Right ventricle myocardium superior (tissue), 1 donor: ENCODE measurements at regions not wholly inside any gene's neighbourhood (a gene's known extent, or its start where the extent isn't known, plus 50 kb on each side); places are given as distances from the start of the nearest gene placed in this dataset.

Experiments
- ATAC-seq: fragments of 200-7000 bp; cut with Tn5 transposase; one replicate; pipeline ENCODE4 v1.9.1; 2020; ENCODE audit warnings: mild to moderate bottlenecking; ENCODE audit not compliant: poor library complexity
- DNase-seq: peaks from one replicate; pipeline ENCODE4 v3.0.0-alpha.2; 2020
- intact Hi-C: fragments of 100-400 bp; cut with DNase I; formaldehyde crosslinking; loops from one replicate; pipeline ENCODE4 v1.11.2; 2022
- donor health status: DM: no; HTN: yes; CAD: no; lungs with severe emphysema.

- intact Hi-C loops: no loop called here
- ATAC-seq (no peak), DNase-seq (no peak)
Observed at GRCh38 chr14:59091404-59091803, 97.1 kb upstream of the DAAM1 start.

GRCh38 chr14:59091976-59092375 is 96.5 kb upstream of the DAAM1 start:
- ATAC-seq: no peak
- DNase-seq: no peak
- intact Hi-C loops: no loop called here

GRCh38 chr14:59093902-59094301 is 94.6 kb upstream of the DAAM1 start:
- ATAC-seq (no peak), DNase-seq (no peak)
- intact Hi-C loops: no loop called here

- ATAC-seq (no peak), DNase-seq (no peak)
- intact Hi-C loops: no loop called here
Observed at GRCh38 chr14:59096303-59096702, 92.2 kb upstream of the DAAM1 start.

- intact Hi-C loops: no loop called here
- no peak for ATAC-seq
- DNase-seq: no peak
Observed at GRCh38 chr14:59097681-59098080, 90.8 kb upstream of the DAAM1 start.

GRCh38 chr14:59098377-59098776 is 90.1 kb upstream of the DAAM1 start:
- ATAC-seq (no peak), DNase-seq (no peak)
- intact Hi-C loops: no loop called here

GRCh38 chr14:59100205-59100604 is 88.3 kb upstream of the DAAM1 start:
- no peak for DNase-seq
- intact Hi-C loops: no loop called here
- ATAC-seq: no peak

- no peak for ATAC-seq
- DNase-seq: no peak
- intact Hi-C loops: no loop called here
Observed at GRCh38 chr14:59101476-59101875, 87.0 kb upstream of the DAAM1 start.

GRCh38 chr14:59103396-59103795 is 85.1 kb upstream of the DAAM1 start:
- intact Hi-C loops: no loop called here
- DNase-seq (no peak), ATAC-seq (no peak)

- ATAC-seq: no peak
- intact Hi-C loops: no loop called here
- no peak for DNase-seq
Observed at GRCh38 chr14:59107819-59108218, 80.6 kb upstream of the DAAM1 start.

- intact Hi-C loops: no loop called here
- no peak for ATAC-seq
- no peak for DNase-seq
Observed at GRCh38 chr14:59116984-59117415, 71.5 kb upstream of the DAAM1 start.

- ATAC-seq (no peak), DNase-seq (no peak)
- intact Hi-C loops: no loop called here
Observed at GRCh38 chr14:59117754-59118528, 70.5 kb upstream of the DAAM1 start.

GRCh38 chr14:59120921-59121320 is 67.5 kb upstream of the DAAM1 start:
- intact Hi-C loops: no loop called here
- DNase-seq (no peak), ATAC-seq (no peak)

GRCh38 chr14:59123531-59123930 is 64.9 kb upstream of the DAAM1 start:
- intact Hi-C loops: no loop called here
- no peak for ATAC-seq
- no peak for DNase-seq

GRCh38 chr14:59123975-59124374 is 64.5 kb upstream of the DAAM1 start:
- intact Hi-C loops: no loop called here
- ATAC-seq (no peak), DNase-seq (no peak)

GRCh38 chr14:59125156-59125555 is 63.3 kb upstream of the DAAM1 start:
- DNase-seq (no peak), ATAC-seq (no peak)
- intact Hi-C loops: no loop called here

GRCh38 chr14:59126714-59127436 is 61.6 kb upstream of the DAAM1 start:
- DNase-seq: no peak
- intact Hi-C loops: loop anchor here (2.0 kb wide), 1 partner anchor 318 kb away; no protein-coding TSS in a partner anchor
- peak; percentile 91 for ATAC-seq

- no peak for ATAC-seq
- intact Hi-C loops: loop anchor here (2.0 kb wide), 1 partner anchor 317 kb away; no protein-coding TSS in a partner anchor
- DNase-seq: no peak
Observed at GRCh38 chr14:59127437-59127732, 61.1 kb upstream of the DAAM1 start.

GRCh38 chr14:59130462-59130861 is 58.0 kb upstream of the DAAM1 start:
- intact Hi-C loops: no loop called here
- DNase-seq (peak; percentile 55), ATAC-seq (no peak)
